GM20000 (cell line): ENCODE measurements at regions not wholly inside any gene's neighbourhood (a gene's known extent, or its start where the extent isn't known, plus 50 kb on each side); places are given as distances from the start of the nearest gene placed in this dataset.

Experiments
- DNase-seq: peaks from one replicate; pipeline ENCODE4 v3.0.0; 2012; ENCODE audit warnings: low spot score
- CTCF ChIP-seq: IDR thresholded peaks from 2 replicates; pipeline ENCODE4 v1.5.1; 2012; ENCODE audit warnings: mild to moderate bottlenecking, control low read depth; ENCODE audit errors: extremely low read depth, missing control alignments

- no peak for DNase-seq
Measured at GRCh38 chr14:29161593-29161992, 395.0 kb downstream of the FOXG1 start.

GRCh38 chr14:29163109-29163508, 396.5 kb downstream of the FOXG1 start:
- TF ChIP-seq CTCF, result no peak
- DNase-seq, result no peak

More at GRCh38 chr14:29161593-29161992, 395.0 kb downstream of the FOXG1 start:
- no peak for TF ChIP-seq CTCF

- no peak for TF ChIP-seq CTCF
- DNase-seq, result no peak
Measured at GRCh38 chr14:29165431-29165830, 398.8 kb downstream of the FOXG1 start.

- DNase-seq, result no peak
- no peak for TF ChIP-seq CTCF
Measured at GRCh38 chr14:29166507-29166906, 399.9 kb downstream of the FOXG1 start.

- DNase-seq, result no peak
- TF ChIP-seq CTCF, result no peak
Measured at GRCh38 chr14:29168149-29168548, 401.6 kb downstream of the FOXG1 start.

- no peak for TF ChIP-seq CTCF
- no peak for DNase-seq
Measured at GRCh38 chr14:29169408-29169807, 402.8 kb downstream of the FOXG1 start.

GRCh38 chr14:29175706-29176105, 409.1 kb downstream of the FOXG1 start:
- TF ChIP-seq CTCF, result no peak
- DNase-seq, result no peak
